ENCODE measurements at regions not wholly inside any gene's neighbourhood (a gene's known extent, or its start where the extent isn't known, plus 50 kb on each side); places are given as distances from the start of the nearest gene placed in this dataset.

GRCh38 chr11:106386519-106386918 is 309.1 kb downstream of the AASDHPPT start:
- Mint-ChIP-seq H3K9me3 (peaks cover 6% of the 10 kb centered on the region), H3K4me1 (ENCODE audit: low read depth) (no peaks in the 10 kb centered on the region), H3K4me3 (no peak overlapping the region), H3K27me3 (no peaks in the 10 kb centered on the region), H3K27ac (no peak overlapping the region), H3K36me3 (no peaks in the 10 kb centered on the region)
- intact Hi-C loops (cut with micrococcal nuclease) = no loop called here
- no peak for DNase-seq
- CTCF ChIA-PET = no interaction called here
- POLR2A ChIA-PET = no interaction called here

GRCh38 chr11:106389101-106389500 is 311.6 kb downstream of the AASDHPPT start:
- no peaks in the 10 kb centered on the region for H3K27me3 Mint-ChIP-seq
- H3K4me1 Mint-ChIP-seq (ENCODE audit: low read depth) = no peaks in the 10 kb centered on the region
- no peak overlapping the region for H3K4me3 Mint-ChIP-seq
- intact Hi-C loops (cut with micrococcal nuclease) = no loop called here
- CTCF ChIA-PET = no interaction called here
- H3K27ac Mint-ChIP-seq = no peak overlapping the region
- no peak for DNase-seq
- POLR2A ChIA-PET = no interaction called here
- peaks cover 6% of the 10 kb centered on the region for H3K9me3 Mint-ChIP-seq
- H3K36me3 Mint-ChIP-seq = no peaks in the 10 kb centered on the region

- Mint-ChIP-seq H3K27me3 (no peaks in the 10 kb centered on the region), H3K4me1 (ENCODE audit: low read depth) (no peaks in the 10 kb centered on the region), H3K9me3 (peaks cover 6% of the 10 kb centered on the region), H3K27ac (no peak overlapping the region), H3K36me3 (no peaks in the 10 kb centered on the region), H3K4me3 (no peak overlapping the region)
- ChIA-PET CTCF (no interaction called here), POLR2A (no interaction called here)
- intact Hi-C loops (cut with micrococcal nuclease) = no loop called here
- DNase-seq = no peak
These were observed 312.6 kb downstream of the AASDHPPT start for GRCh38 chr11:106390078-106390477.

- no peak overlapping the region for H3K4me3 Mint-ChIP-seq
- H3K27ac Mint-ChIP-seq = no peak overlapping the region
- H3K27me3 Mint-ChIP-seq = no peaks in the 10 kb centered on the region
- H3K9me3 Mint-ChIP-seq = peaks cover 10% of the 10 kb centered on the region
- no peak for DNase-seq
- intact Hi-C loops (cut with micrococcal nuclease) = no loop called here
- POLR2A ChIA-PET = no interaction called here
- no peaks in the 10 kb centered on the region for H3K36me3 Mint-ChIP-seq
- CTCF ChIA-PET = no interaction called here
- H3K4me1 Mint-ChIP-seq (ENCODE audit: low read depth) = no peaks in the 10 kb centered on the region
These were observed 314.4 kb downstream of the AASDHPPT start for GRCh38 chr11:106391771-106392420.

GRCh38 chr11:106395716-106396349 is 318.4 kb downstream of the AASDHPPT start:
- Mint-ChIP-seq H3K4me1 (ENCODE audit: low read depth) (no peaks in the 10 kb centered on the region), H3K27me3 (no peaks in the 10 kb centered on the region)
- CTCF ChIA-PET = no interaction called here

GRCh38 chr11:106397787-106398501 is 320.5 kb downstream of the AASDHPPT start:
- no peaks in the 10 kb centered on the region for H3K27me3 Mint-ChIP-seq
- no peaks in the 10 kb centered on the region for H3K4me1 Mint-ChIP-seq (ENCODE audit: low read depth)
- DNase-seq = no peak
- no peaks in the 10 kb centered on the region for H3K36me3 Mint-ChIP-seq
- ChIA-PET POLR2A (no interaction called here), CTCF (no interaction called here)
- intact Hi-C loops (cut with micrococcal nuclease) = no loop called here
- no peak overlapping the region for H3K27ac Mint-ChIP-seq
- peaks cover 5% of the 10 kb centered on the region for H3K9me3 Mint-ChIP-seq
- H3K4me3 Mint-ChIP-seq = no peak overlapping the region

More at GRCh38 chr11:106395716-106396349, 318.4 kb downstream of the AASDHPPT start:
- Mint-ChIP-seq H3K9me3 (peaks cover 5% of the 10 kb centered on the region), H3K4me3 (no peak overlapping the region), H3K27ac (no peak overlapping the region), H3K36me3 (no peaks in the 10 kb centered on the region)
- POLR2A ChIA-PET = no interaction called here
- intact Hi-C loops (cut with micrococcal nuclease) = no loop called here
- DNase-seq = no peak

- intact Hi-C loops (cut with micrococcal nuclease) = no loop called here
- H3K27ac Mint-ChIP-seq = no peak overlapping the region
These were observed 321.1 kb downstream of the AASDHPPT start for GRCh38 chr11:106398502-106399075.

GRCh38 chr11:106399076-106399511 is 321.6 kb downstream of the AASDHPPT start:
- ChIA-PET POLR2A (no interaction called here), CTCF (no interaction called here)
- Mint-ChIP-seq H3K36me3 (no peaks in the 10 kb centered on the region), H3K9me3 (peaks cover 5% of the 10 kb centered on the region), H3K4me3 (no peak overlapping the region), H3K27ac (no peak overlapping the region), H3K27me3 (no peaks in the 10 kb centered on the region), H3K4me1 (ENCODE audit: low read depth) (no peaks in the 10 kb centered on the region)
- DNase-seq = no peak
- intact Hi-C loops (cut with micrococcal nuclease) = no loop called here

More at GRCh38 chr11:106398502-106399075, 321.1 kb downstream of the AASDHPPT start:
- POLR2A ChIA-PET = no interaction called here
- Mint-ChIP-seq H3K27me3 (no peaks in the 10 kb centered on the region), H3K4me1 (ENCODE audit: low read depth) (no peaks in the 10 kb centered on the region), H3K36me3 (no peaks in the 10 kb centered on the region), H3K9me3 (peaks cover 5% of the 10 kb centered on the region), H3K4me3 (no peak overlapping the region)
- DNase-seq = no peak
- CTCF ChIA-PET = no interaction called here

GRCh38 chr11:106399624-106400023 is 322.2 kb downstream of the AASDHPPT start:
- Mint-ChIP-seq H3K4me3 (no peak overlapping the region), H3K9me3 (peaks cover 5% of the 10 kb centered on the region), H3K4me1 (ENCODE audit: low read depth) (no peaks in the 10 kb centered on the region), H3K36me3 (no peaks in the 10 kb centered on the region), H3K27ac (no peak overlapping the region), H3K27me3 (no peaks in the 10 kb centered on the region)
- intact Hi-C loops (cut with micrococcal nuclease) = no loop called here
- DNase-seq = no peak
- ChIA-PET POLR2A (no interaction called here), CTCF (no interaction called here)

GRCh38 chr11:106400949-106401570 is 323.6 kb downstream of the AASDHPPT start:
- Mint-ChIP-seq H3K36me3 (no peaks in the 10 kb centered on the region), H3K9me3 (no peaks in the 10 kb centered on the region), H3K27ac (no peak overlapping the region), H3K27me3 (no peaks in the 10 kb centered on the region), H3K4me3 (no peak overlapping the region), H3K4me1 (ENCODE audit: low read depth) (no peaks in the 10 kb centered on the region)
- DNase-seq = no peak
- ChIA-PET CTCF (no interaction called here), POLR2A (no interaction called here)
- intact Hi-C loops (cut with micrococcal nuclease) = no loop called here

GRCh38 chr11:106403751-106404150 is 326.3 kb downstream of the AASDHPPT start:
- Mint-ChIP-seq H3K9me3 (no peaks in the 10 kb centered on the region), H3K4me3 (no peak overlapping the region), H3K27me3 (no peaks in the 10 kb centered on the region), H3K36me3 (no peaks in the 10 kb centered on the region), H3K27ac (no peak overlapping the region), H3K4me1 (ENCODE audit: low read depth) (no peaks in the 10 kb centered on the region)
- intact Hi-C loops (cut with micrococcal nuclease) = no loop called here
- ChIA-PET CTCF (no interaction called here), POLR2A (no interaction called here)
- no peak for DNase-seq

GRCh38 chr11:106409222-106409621 is 331.8 kb downstream of the AASDHPPT start:
- intact Hi-C loops (cut with micrococcal nuclease) = no loop called here
- Mint-ChIP-seq H3K27ac (no peak overlapping the region), H3K4me3 (no peak overlapping the region), H3K9me3 (no peaks in the 10 kb centered on the region), H3K27me3 (no peaks in the 10 kb centered on the region), H3K4me1 (ENCODE audit: low read depth) (no peaks in the 10 kb centered on the region), H3K36me3 (no peaks in the 10 kb centered on the region)
- no peak for DNase-seq
- ChIA-PET CTCF (no interaction called here), POLR2A (no interaction called here)

All from activated CD4-positive, alpha-beta memory T cell treated with anti-CD3 and anti-CD28 coated beads for 36 hours (primary cell).